B cell (primary cell): ENCODE measurements at regions not wholly inside any gene's neighbourhood (a gene's known extent, or its start where the extent isn't known, plus 50 kb on each side); places are given as distances from the start of the nearest gene placed in this dataset.

Source experiments
- ATAC-seq: fragments of 200-7000 bp; cut with Tn5 transposase; one replicate; pipeline ENCODE4 v1.10.0; 2021; ENCODE audit warnings: low read depth, mild to moderate bottlenecking, moderate number of reproducible peaks, moderate library complexity
- CTCF ChIA-PET: fragments of 350-600 bp; sonication (Branson Sonifier 250); formaldehyde crosslinking; loops from one replicate; lab custom pipeline; 2021; ENCODE audit warnings: antibody characterized with exemption, inconsistent platforms; lab: Charles Lee
- POLR2A ChIA-PET: fragments of 350-600 bp; sonication (Branson Sonifier 250); formaldehyde crosslinking; loops from one replicate; lab custom pipeline; 2021; ENCODE audit warnings: antibody characterized with exemption; lab: Charles Lee
- DNase-seq: peaks from one replicate; pipeline ENCODE4 v3.0.0; 2013
- H2AFZ ChIP-seq: 2 replicates; pipeline ENCODE4 v1.6.1; 2012; ENCODE audit warnings: mild to moderate bottlenecking, low read depth, low read length; ENCODE audit not compliant: insufficient read depth, poor library complexity, severe bottlenecking
- H3K27ac ChIP-seq, 2 donors: 1 replicate in 1 of 2; 2 replicates in 1 of 2; pipeline ENCODE4 v1.5.1; 2012 to 2013; ENCODE audit warnings: low read length in 2 of 2, mild to moderate bottlenecking in 2 of 2, moderate library complexity in 1 of 2
- H3K27me3 ChIP-seq, 4 experiments: fragments of 200-600 bp in 1 of 4; sonication (generic) in 1 of 4; replicated peaks in 1 of 4; 1 replicate in 2 of 4; 2 replicates in 2 of 4; pipeline versions ENCODE4 v1.6.1 to v1.7.0; 2013 to 2016; ENCODE audit warnings: low read length in 3 of 4, mild to moderate bottlenecking in 2 of 4, mixed read lengths in 1 of 4, moderate library complexity in 1 of 4; ENCODE audit not compliant: insufficient read depth in 4 of 4, control insufficient read depth in 3 of 4; ENCODE audit errors: control extremely low read depth in 1 of 4
- H3K36me3 ChIP-seq, 2 experiments: replicated peaks in 1 of 2; 1 replicate in 1 of 2; 2 replicates in 1 of 2; pipeline versions ENCODE4 v1.6.1 to v1.7.1; 2013; ENCODE audit warnings: low read length in 1 of 2; ENCODE audit not compliant: insufficient read depth in 2 of 2, control insufficient read depth in 1 of 2; ENCODE audit errors: control extremely low read depth in 1 of 2, extremely low read depth in 1 of 2
- H3K4me1 ChIP-seq, 2 donors: fragments of 200-600 bp in 1 of 2; sonication (generic) in 1 of 2; 1 replicate in 1 of 2; 2 replicates in 1 of 2; pipeline versions ENCODE4 v1.5.1 to v1.6.1; 2013 to 2017; ENCODE audit warnings: low read length in 2 of 2; ENCODE audit not compliant: control insufficient read depth in 2 of 2, insufficient read depth in 2 of 2
- H3K4me2 ChIP-seq: replicated peaks from 2 replicates; pipeline ENCODE3; 2012; ENCODE audit warnings: mild to moderate bottlenecking, low read depth, low read length; ENCODE audit not compliant: poor library complexity, severe bottlenecking
- H3K4me3 ChIP-seq, 5 experiments: fragments of 200-600 bp in 1 of 5; sonication (generic) in 1 of 5; 1 replicate in 3 of 5; 2 replicates in 2 of 5; pipeline versions ENCODE4 v1.5.1 to v1.7.0; 2011 to 2016; ENCODE audit warnings: low read length in 4 of 5, mild to moderate bottlenecking in 4 of 5, low read depth in 2 of 5, control low read depth in 1 of 5, moderate library complexity in 1 of 5; ENCODE audit not compliant: insufficient read depth in 1 of 5; ENCODE audit errors: control extremely low read depth in 1 of 5, extremely low read depth in 1 of 5
- H3K79me2 ChIP-seq: fragments of 200-600 bp; sonication (generic); one replicate; pipeline ENCODE4 v1.6.0; 2016; ENCODE audit warnings: low read length; ENCODE audit not compliant: control insufficient read depth, insufficient read depth
- H3K9ac ChIP-seq: fragments of 200-600 bp; sonication (generic); 2 replicates; pipeline ENCODE4 v1.6.1; 2017; ENCODE audit warnings: mild to moderate bottlenecking, low read length, moderate library complexity
- H3K9me3 ChIP-seq, 3 donors: one replicate each; pipeline versions ENCODE4 v1.6.1 to v1.7.1; 2013; ENCODE audit warnings: low read length in 2 of 3; ENCODE audit not compliant: control insufficient read depth in 2 of 3, insufficient read depth in 1 of 3; ENCODE audit errors: control extremely low read depth in 1 of 3
- H4K20me1 ChIP-seq: 2 replicates; pipeline ENCODE4 v1.6.0; 2012; ENCODE audit warnings: mild to moderate bottlenecking, low read length; ENCODE audit not compliant: insufficient read depth, control insufficient read depth, poor library complexity, severe bottlenecking
- H3K27ac Mint-ChIP-seq: one replicate; pipeline ENCODE4 v1.8.0; 2021; ENCODE audit warnings: mixed read lengths
- H3K27me3 Mint-ChIP-seq: one replicate; pipeline ENCODE4 v1.8.0; 2021; ENCODE audit warnings: mixed read lengths
- H3K4me1 Mint-ChIP-seq: one replicate; pipeline ENCODE4 v1.8.0; 2021; ENCODE audit warnings: mixed read lengths
- H3K4me3 Mint-ChIP-seq: one replicate; pipeline ENCODE4 v1.8.0; 2021; ENCODE audit warnings: mixed read lengths
- H3K9me3 Mint-ChIP-seq: one replicate; pipeline ENCODE4 v1.8.0; 2022; ENCODE audit warnings: mixed read lengths; ENCODE audit not compliant: insufficient read depth
- CTCF ChIP-seq: fragments of 200-600 bp; IDR thresholded peaks from one replicate; pipeline ENCODE4 v1.8.0; 2022; ENCODE audit warnings: antibody characterized with exemption, mild to moderate bottlenecking
- EZH2 ChIP-seq: IDR thresholded peaks from 2 replicates; pipeline ENCODE4 v1.6.1; 2012; ENCODE audit warnings: borderline replicate concordance, low read depth, mild to moderate bottlenecking, moderate library complexity, low read length; ENCODE audit not compliant: insufficient read depth, poor library complexity, severe bottlenecking
- WGBS: methylation state at CpG from one replicate; pipeline ENCODE4 v1.1.5; 2013; ENCODE audit warnings: missing lambda C conversion rate; ENCODE audit not compliant: insufficient coverage; 5-methylcytosine and 5-hydroxymethylcytosine counted together
- intact Hi-C: fragments of 100-400 bp; cut with micrococcal nuclease; formaldehyde crosslinking; loops from one replicate; pipeline ENCODE4 v1.10.0; 2022

GRCh38 chr19:30760014-30760413, 387.8 kb downstream of the ZNF536 start:
- Histone ChIP-seq H3K79me2 (no peaks in the 10 kb centered on the region), H3K4me3 (no peak overlapping the region), H3K27me3 (no peaks in the 10 kb centered on the region), H3K9me3 (peaks cover 0 to 5% (median 0%) of the 10 kb centered on the region in 3 donors), H3K4me1 (no peaks in the 10 kb centered on the region), H4K20me1 (no peaks in the 10 kb centered on the region), H3K36me3 (no peaks in the 10 kb centered on the region), H3K4me2 (no peak overlapping the region), H3K27ac (no peak overlapping the region), H2AFZ (no peak overlapping the region), H3K9ac (no peak overlapping the region)
- intact Hi-C loops: no loop called here
- Mint-ChIP-seq H3K27ac (no peak overlapping the region), H3K4me3 (no peak overlapping the region), H3K9me3 (peaks cover 6% of the 10 kb centered on the region), H3K27me3 (no peaks in the 10 kb centered on the region), H3K4me1 (no peaks in the 10 kb centered on the region)
- 87% methylated on average over 3 of the region's 6 CpGs for WGBS
- ATAC-seq (no peak), DNase-seq (no peak)
- TF ChIP-seq EZH2: no peak
- no peak for TF ChIP-seq CTCF
- POLR2A ChIA-PET: no interaction called here
- CTCF ChIA-PET: no interaction called here

GRCh38 chr19:30757837-30758617, 385.8 kb downstream of the ZNF536 start:
- Histone ChIP-seq H3K79me2 (no peaks in the 10 kb centered on the region), H3K27ac (no peak overlapping the region), H3K9me3 (peaks cover 0 to 7% (median 0%) of the 10 kb centered on the region in 3 donors), H3K4me1 (no peaks in the 10 kb centered on the region), H3K27me3 (no peaks in the 10 kb centered on the region), H4K20me1 (no peaks in the 10 kb centered on the region), H2AFZ (no peak overlapping the region), H3K4me2 (no peak overlapping the region), H3K4me3 (no peak overlapping the region), H3K36me3 (no peaks in the 10 kb centered on the region), H3K9ac (no peak overlapping the region)
- H3K9me3 Mint-ChIP-seq: peaks cover 2% of the 10 kb centered on the region
- intact Hi-C loops: no loop called here
- no peaks in the 10 kb centered on the region for H3K4me1 Mint-ChIP-seq
- H3K27ac Mint-ChIP-seq: no peak overlapping the region
- CTCF ChIA-PET: no interaction called here
- H3K27me3 Mint-ChIP-seq: no peaks in the 10 kb centered on the region
- POLR2A ChIA-PET: no interaction called here
- no peak for ATAC-seq
- WGBS: 100% methylated on average over 3 of the region's 5 CpGs
- no peak for TF ChIP-seq EZH2
- no peak for TF ChIP-seq CTCF
- DNase-seq: no peak
- H3K4me3 Mint-ChIP-seq: no peak overlapping the region
